GM23338 (cell line): ENCODE measurements at regions not wholly inside any gene's neighbourhood (a gene's known extent, or its start where the extent isn't known, plus 50 kb on each side); places are given as distances from the start of the nearest gene placed in this dataset.

Experiments
- ATAC-seq: fragments of 200-7000 bp; cut with Tn5 transposase; 3 replicates; pipeline ENCODE4 v1.9.1; 2020
- DNase-seq: peaks from one replicate; pipeline ENCODE4 v3.0.0-alpha.2; 2015; ENCODE audit warnings: low spot score
- H2AFZ ChIP-seq: fragments of 200-600 bp; sonication (generic); 2 replicates; pipeline ENCODE4 v1.8.0; 2016; ENCODE audit warnings: antibody characterized with exemption, mild to moderate bottlenecking, moderate library complexity
- H3F3A ChIP-seq: fragments of 200-600 bp; sonication (generic); replicated peaks from 2 replicates; pipeline ENCODE4 v1.8.0; 2017; ENCODE audit warnings: antibody characterized with exemption, mixed run types, low read depth
- H3K27ac ChIP-seq: fragments of 200-600 bp; sonication (generic); 2 replicates; pipeline ENCODE4 v1.6.1; 2016; ENCODE audit warnings: low read depth
- H3K27me3 ChIP-seq: fragments of 200-600 bp; sonication (generic); 2 replicates; pipeline ENCODE4 v1.8.0; 2016; ENCODE audit warnings: mild to moderate bottlenecking, mixed run types, moderate library complexity; ENCODE audit not compliant: insufficient read depth
- H3K36me3 ChIP-seq: fragments of 200-600 bp; sonication (generic); 2 replicates; pipeline ENCODE4 v1.8.0; 2016; ENCODE audit warnings: mild to moderate bottlenecking; ENCODE audit not compliant: insufficient read depth
- H3K4me1 ChIP-seq: fragments of 200-600 bp; sonication (generic); 2 replicates; pipeline ENCODE4 v1.8.0; 2016; ENCODE audit warnings: mild to moderate bottlenecking, moderate library complexity; ENCODE audit not compliant: insufficient read depth
- H3K4me2 ChIP-seq: fragments of 200-600 bp; sonication (generic); 2 replicates; pipeline ENCODE4 v1.7.1; 2017; ENCODE audit warnings: mixed run types
- H3K4me3 ChIP-seq: fragments of 200-600 bp; sonication (generic); 2 replicates; pipeline ENCODE4 v1.6.1; 2016; ENCODE audit warnings: mixed run types
- H3K79me2 ChIP-seq: fragments of 200-600 bp; sonication (generic); replicated peaks from 2 replicates; pipeline ENCODE4 v1.8.0; 2017; ENCODE audit warnings: mild to moderate bottlenecking; ENCODE audit not compliant: insufficient read depth
- H3K9me2 ChIP-seq: fragments of 200-600 bp; sonication (generic); 2 replicates; pipeline ENCODE4 v1.8.0; 2017; ENCODE audit not compliant: insufficient read depth
- H4K20me1 ChIP-seq: fragments of 200-600 bp; sonication (generic); replicated peaks from 2 replicates; pipeline ENCODE4 v1.8.0; 2017; ENCODE audit warnings: mild to moderate bottlenecking; ENCODE audit not compliant: insufficient read depth
- H3K27ac Mint-ChIP-seq: 2 replicates; pipeline ENCODE4 v1.8.0; 2020; ENCODE audit warnings: inconsistent platforms, mild to moderate bottlenecking, moderate library complexity, mixed read lengths
- H3K27me3 Mint-ChIP-seq: 3 replicates; pipeline ENCODE4 v1.8.0; 2022; ENCODE audit warnings: low read depth, mild to moderate bottlenecking, moderate library complexity, mixed read lengths, inconsistent platforms; ENCODE audit not compliant: insufficient read depth, poor library complexity
- H3K36me3 Mint-ChIP-seq: 3 replicates; pipeline ENCODE4 v1.8.0; 2021; ENCODE audit warnings: low read depth, mild to moderate bottlenecking, inconsistent platforms, moderate library complexity, mixed read lengths
- H3K4me1 Mint-ChIP-seq: 3 replicates; pipeline ENCODE4 v1.8.0; 2020; ENCODE audit warnings: mild to moderate bottlenecking, inconsistent platforms, mixed read lengths
- H3K4me3 Mint-ChIP-seq: 3 replicates; pipeline ENCODE4 v1.8.0; 2021; ENCODE audit warnings: moderate library complexity, mild to moderate bottlenecking, inconsistent platforms, mixed read lengths
- H3K9me3 Mint-ChIP-seq: 3 replicates; pipeline ENCODE4 v1.8.0; 2020; ENCODE audit warnings: moderate library complexity, mild to moderate bottlenecking, inconsistent platforms, mixed read lengths
- CREB1 ChIP-seq: fragments of 250-450 bp; sonication (Bioruptor Pico); IDR thresholded peaks from 2 replicates; pipeline ENCODE4 v1.5.0; 2020; ENCODE audit warnings: low read depth, mild to moderate bottlenecking, moderate library complexity
- EZH2 ChIP-seq: fragments of 200-600 bp; sonication (generic); IDR thresholded peaks from one replicate; pipeline ENCODE4 v1.8.0; 2017; ENCODE audit warnings: antibody characterized with exemption, mild to moderate bottlenecking, low read depth; ENCODE audit not compliant: unreplicated experiment
- EZH2phosphoT487 ChIP-seq: fragments of 200-600 bp; sonication (generic); IDR thresholded peaks from one replicate; pipeline ENCODE4 v1.8.1; 2018; ENCODE audit warnings: antibody characterized with exemption; ENCODE audit not compliant: unreplicated experiment
- JUNB ChIP-seq: IDR thresholded peaks from one replicate; pipeline ENCODE4 v1.6.1; 2016; ENCODE audit warnings: antibody characterized with exemption; ENCODE audit not compliant: unreplicated experiment
- NANOG ChIP-seq: IDR thresholded peaks from 2 replicates; pipeline ENCODE4 v1.6.1; 2016; ENCODE audit warnings: antibody characterized with exemption, borderline replicate concordance
- POLR2AphosphoS5 ChIP-seq: IDR thresholded peaks from 2 replicates; pipeline ENCODE4 v1.6.1; 2016; ENCODE audit warnings: antibody characterized with exemption, low read depth
- STAT1 ChIP-seq: IDR thresholded peaks from one replicate; pipeline ENCODE4 v1.6.1; 2016; ENCODE audit warnings: antibody characterized with exemption; ENCODE audit not compliant: unreplicated experiment
- ZNF331 ChIP-seq: fragments of 250-450 bp; sonication (Bioruptor Pico); IDR thresholded peaks from 2 replicates; pipeline ENCODE4 v1.5.0; 2020; ENCODE audit warnings: low read depth, mild to moderate bottlenecking, moderate library complexity
- TF ChIP-seq, protein P1 (sequence below): fragments of 250-450 bp; sonication (Bioruptor Pico); IDR thresholded peaks from 2 replicates; pipeline ENCODE4 v1.5.0; 2020; ENCODE audit warnings: mild to moderate bottlenecking, moderate library complexity
- TF ChIP-seq, protein P2 (sequence below): IDR thresholded peaks from 2 replicates; pipeline ENCODE4 v1.6.1; 2016; ENCODE audit warnings: antibody characterized with exemption
- TF ChIP-seq, protein P3 (sequence below): IDR thresholded peaks from one replicate; pipeline ENCODE4 v1.6.1; 2018; ENCODE audit warnings: antibody characterized with exemption; ENCODE audit not compliant: unreplicated experiment

DNA sequence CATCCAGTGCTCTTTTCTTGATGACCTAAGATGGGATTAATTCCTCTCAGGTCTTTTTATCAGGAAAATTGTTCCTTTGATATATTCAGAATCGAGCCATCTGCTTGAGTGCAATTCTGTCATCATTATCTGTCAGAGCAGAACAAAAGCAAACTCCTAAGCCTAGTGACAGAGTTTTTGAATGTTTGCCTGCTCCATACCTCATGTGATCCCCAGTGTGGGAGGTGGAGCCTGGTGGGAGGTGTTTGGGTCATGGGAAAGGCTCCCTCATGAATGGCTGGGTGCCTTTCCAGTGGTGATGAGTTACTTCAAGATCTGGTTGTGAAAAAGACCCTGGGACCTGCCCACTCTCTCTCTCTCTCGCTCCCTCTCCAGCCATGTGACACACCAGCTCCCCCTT lies 628.2 kb downstream of the CDH11 start:
- no peaks in the 10 kb centered on the region for H3K9me3 Mint-ChIP-seq

DNA sequence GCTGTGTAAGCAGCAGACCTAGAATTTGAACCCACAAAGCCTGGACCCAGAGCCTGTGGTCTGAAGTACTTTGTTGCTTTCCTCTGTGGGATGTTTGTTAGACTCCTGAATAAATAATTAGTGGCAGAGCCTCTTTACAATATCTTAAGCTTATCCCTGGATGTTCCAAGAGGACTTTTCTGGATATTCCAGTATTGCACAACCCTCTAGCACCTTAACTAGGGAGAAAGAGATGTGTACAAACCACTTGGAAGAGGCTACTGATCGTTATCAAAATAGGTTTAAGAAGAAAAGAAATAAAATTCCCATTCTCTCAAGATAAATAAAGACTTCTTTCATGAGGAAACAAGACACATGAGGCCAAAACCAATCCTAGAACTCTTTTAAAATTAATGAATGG lies 632.4 kb downstream of the CDH11 start:
- H4K20me1 ChIP-seq, result no peaks in the 10 kb centered on the region
- H3K27me3 ChIP-seq, result no peaks in the 10 kb centered on the region
- no peaks in the 10 kb centered on the region for H3F3A ChIP-seq
- Mint-ChIP-seq H3K9me3 (no peaks in the 10 kb centered on the region), H3K27ac (no peak overlapping the region), H3K4me3 (no peak overlapping the region), H3K36me3 (no peaks in the 10 kb centered on the region), H3K27me3 (no peaks in the 10 kb centered on the region), H3K4me1 (no peaks in the 10 kb centered on the region)
- no peak overlapping the region for H3K27ac ChIP-seq
- H3K4me2 ChIP-seq, result no peak overlapping the region
- H2AFZ ChIP-seq, result no peak overlapping the region
- no peaks in the 10 kb centered on the region for H3K4me1 ChIP-seq
- DNase-seq, result no peak
- H3K36me3 ChIP-seq, result no peaks in the 10 kb centered on the region
- H3K79me2 ChIP-seq, result no peaks in the 10 kb centered on the region
- H3K9me2 ChIP-seq, result 0 out of 2 replicates have a peak, but pooled peaks cover 5% of the 10 kb centered on the region
- ATAC-seq, result no peak
- no peak overlapping the region for H3K4me3 ChIP-seq
- TF ChIP-seq STAT1, result no peak
- TF ChIP-seq, protein P1, sequence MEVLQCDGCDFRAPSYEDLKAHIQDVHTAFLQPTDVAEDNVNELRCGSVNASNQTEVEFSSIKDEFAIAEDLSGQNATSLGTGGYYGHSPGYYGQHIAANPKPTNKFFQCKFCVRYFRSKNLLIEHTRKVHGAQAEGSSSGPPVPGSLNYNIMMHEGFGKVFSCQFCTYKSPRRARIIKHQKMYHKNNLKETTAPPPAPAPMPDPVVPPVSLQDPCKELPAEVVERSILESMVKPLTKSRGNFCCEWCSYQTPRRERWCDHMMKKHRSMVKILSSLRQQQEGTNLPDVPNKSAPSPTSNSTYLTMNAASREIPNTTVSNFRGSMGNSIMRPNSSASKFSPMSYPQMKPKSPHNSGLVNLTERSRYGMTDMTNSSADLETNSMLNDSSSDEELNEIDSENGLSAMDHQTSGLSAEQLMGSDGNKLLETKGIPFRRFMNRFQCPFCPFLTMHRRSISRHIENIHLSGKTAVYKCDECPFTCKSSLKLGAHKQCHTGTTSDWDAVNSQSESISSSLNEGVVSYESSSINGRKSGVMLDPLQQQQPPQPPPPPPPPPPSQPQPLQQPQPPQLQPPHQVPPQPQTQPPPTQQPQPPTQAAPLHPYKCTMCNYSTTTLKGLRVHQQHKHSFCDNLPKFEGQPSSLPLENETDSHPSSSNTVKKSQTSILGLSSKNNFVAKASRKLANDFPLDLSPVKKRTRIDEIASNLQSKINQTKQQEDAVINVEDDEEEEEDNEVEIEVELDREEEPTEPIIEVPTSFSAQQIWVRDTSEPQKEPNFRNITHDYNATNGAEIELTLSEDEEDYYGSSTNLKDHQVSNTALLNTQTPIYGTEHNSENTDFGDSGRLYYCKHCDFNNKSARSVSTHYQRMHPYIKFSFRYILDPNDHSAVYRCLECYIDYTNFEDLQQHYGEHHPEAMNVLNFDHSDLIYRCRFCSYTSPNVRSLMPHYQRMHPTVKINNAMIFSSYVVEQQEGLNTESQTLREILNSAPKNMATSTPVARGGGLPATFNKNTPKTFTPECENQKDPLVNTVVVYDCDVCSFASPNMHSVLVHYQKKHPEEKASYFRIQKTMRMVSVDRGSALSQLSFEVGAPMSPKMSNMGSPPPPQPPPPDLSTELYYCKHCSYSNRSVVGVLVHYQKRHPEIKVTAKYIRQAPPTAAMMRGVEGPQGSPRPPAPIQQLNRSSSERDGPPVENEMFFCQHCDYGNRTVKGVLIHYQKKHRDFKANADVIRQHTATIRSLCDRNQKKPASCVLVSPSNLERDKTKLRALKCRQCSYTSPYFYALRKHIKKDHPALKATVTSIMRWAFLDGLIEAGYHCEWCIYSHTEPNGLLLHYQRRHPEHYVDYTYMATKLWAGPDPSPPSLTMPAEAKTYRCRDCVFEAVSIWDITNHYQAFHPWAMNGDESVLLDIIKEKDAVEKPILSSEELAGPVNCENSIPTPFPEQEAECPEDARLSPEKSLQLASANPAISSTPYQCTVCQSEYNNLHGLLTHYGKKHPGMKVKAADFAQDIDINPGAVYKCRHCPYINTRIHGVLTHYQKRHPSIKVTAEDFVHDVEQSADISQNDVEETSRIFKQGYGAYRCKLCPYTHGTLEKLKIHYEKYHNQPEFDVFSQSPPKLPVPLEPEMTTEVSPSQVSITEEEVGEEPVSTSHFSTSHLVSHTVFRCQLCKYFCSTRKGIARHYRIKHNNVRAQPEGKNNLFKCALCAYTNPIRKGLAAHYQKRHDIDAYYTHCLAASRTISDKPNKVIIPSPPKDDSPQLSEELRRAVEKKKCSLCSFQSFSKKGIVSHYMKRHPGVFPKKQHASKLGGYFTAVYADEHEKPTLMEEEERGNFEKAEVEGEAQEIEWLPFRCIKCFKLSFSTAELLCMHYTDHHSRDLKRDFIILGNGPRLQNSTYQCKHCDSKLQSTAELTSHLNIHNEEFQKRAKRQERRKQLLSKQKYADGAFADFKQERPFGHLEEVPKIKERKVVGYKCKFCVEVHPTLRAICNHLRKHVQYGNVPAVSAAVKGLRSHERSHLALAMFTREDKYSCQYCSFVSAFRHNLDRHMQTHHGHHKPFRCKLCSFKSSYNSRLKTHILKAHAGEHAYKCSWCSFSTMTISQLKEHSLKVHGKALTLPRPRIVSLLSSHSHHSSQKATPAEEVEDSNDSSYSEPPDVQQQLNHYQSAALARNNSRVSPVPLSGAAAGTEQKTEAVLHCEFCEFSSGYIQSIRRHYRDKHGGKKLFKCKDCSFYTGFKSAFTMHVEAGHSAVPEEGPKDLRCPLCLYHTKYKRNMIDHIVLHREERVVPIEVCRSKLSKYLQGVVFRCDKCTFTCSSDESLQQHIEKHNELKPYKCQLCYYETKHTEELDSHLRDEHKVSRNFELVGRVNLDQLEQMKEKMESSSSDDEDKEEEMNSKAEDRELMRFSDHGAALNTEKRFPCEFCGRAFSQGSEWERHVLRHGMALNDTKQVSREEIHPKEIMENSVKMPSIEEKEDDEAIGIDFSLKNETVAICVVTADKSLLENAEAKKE, result no peak

More for the DNA sequence above, 628.2 kb downstream of the CDH11 start:
- no peaks in the 10 kb centered on the region for H3K27me3 ChIP-seq
- H4K20me1 ChIP-seq, result no peaks in the 10 kb centered on the region
- no peaks in the 10 kb centered on the region for H3F3A ChIP-seq
- no peak for ATAC-seq
- H3K79me2 ChIP-seq, result no peaks in the 10 kb centered on the region
- H3K4me3 ChIP-seq, result no peak overlapping the region
- H3K9me2 ChIP-seq, result 0 out of 2 replicates have a peak, but pooled peaks cover 5% of the 10 kb centered on the region
- Mint-ChIP-seq H3K27ac (no peak overlapping the region), H3K4me3 (no peak overlapping the region), H3K27me3 (no peaks in the 10 kb centered on the region), H3K36me3 (no peaks in the 10 kb centered on the region), H3K4me1 (no peaks in the 10 kb centered on the region)
- H2AFZ ChIP-seq, result peak overlapping the region; percentile 52; the same call in 1 of the 2 replicates
- H3K4me2 ChIP-seq, result no peak overlapping the region
- DNase-seq, result no peak
- no peak overlapping the region for H3K27ac ChIP-seq
- no peaks in the 10 kb centered on the region for H3K36me3 ChIP-seq
- H3K4me1 ChIP-seq, result no peaks in the 10 kb centered on the region
- TF ChIP-seq ZNF331 (CRISPR knock-in tag) (no peak), CREB1 (CRISPR knock-in tag) (no peak), STAT1 (no peak), JUNB (no peak), POLR2AphosphoS5 (no peak), EZH2 (no peak), NANOG (no peak), EZH2phosphoT487 (no peak)
- TF ChIP-seq, protein P2, sequence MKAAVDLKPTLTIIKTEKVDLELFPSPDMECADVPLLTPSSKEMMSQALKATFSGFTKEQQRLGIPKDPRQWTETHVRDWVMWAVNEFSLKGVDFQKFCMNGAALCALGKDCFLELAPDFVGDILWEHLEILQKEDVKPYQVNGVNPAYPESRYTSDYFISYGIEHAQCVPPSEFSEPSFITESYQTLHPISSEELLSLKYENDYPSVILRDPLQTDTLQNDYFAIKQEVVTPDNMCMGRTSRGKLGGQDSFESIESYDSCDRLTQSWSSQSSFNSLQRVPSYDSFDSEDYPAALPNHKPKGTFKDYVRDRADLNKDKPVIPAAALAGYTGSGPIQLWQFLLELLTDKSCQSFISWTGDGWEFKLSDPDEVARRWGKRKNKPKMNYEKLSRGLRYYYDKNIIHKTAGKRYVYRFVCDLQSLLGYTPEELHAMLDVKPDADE, result no peak
- TF ChIP-seq, protein P3, sequence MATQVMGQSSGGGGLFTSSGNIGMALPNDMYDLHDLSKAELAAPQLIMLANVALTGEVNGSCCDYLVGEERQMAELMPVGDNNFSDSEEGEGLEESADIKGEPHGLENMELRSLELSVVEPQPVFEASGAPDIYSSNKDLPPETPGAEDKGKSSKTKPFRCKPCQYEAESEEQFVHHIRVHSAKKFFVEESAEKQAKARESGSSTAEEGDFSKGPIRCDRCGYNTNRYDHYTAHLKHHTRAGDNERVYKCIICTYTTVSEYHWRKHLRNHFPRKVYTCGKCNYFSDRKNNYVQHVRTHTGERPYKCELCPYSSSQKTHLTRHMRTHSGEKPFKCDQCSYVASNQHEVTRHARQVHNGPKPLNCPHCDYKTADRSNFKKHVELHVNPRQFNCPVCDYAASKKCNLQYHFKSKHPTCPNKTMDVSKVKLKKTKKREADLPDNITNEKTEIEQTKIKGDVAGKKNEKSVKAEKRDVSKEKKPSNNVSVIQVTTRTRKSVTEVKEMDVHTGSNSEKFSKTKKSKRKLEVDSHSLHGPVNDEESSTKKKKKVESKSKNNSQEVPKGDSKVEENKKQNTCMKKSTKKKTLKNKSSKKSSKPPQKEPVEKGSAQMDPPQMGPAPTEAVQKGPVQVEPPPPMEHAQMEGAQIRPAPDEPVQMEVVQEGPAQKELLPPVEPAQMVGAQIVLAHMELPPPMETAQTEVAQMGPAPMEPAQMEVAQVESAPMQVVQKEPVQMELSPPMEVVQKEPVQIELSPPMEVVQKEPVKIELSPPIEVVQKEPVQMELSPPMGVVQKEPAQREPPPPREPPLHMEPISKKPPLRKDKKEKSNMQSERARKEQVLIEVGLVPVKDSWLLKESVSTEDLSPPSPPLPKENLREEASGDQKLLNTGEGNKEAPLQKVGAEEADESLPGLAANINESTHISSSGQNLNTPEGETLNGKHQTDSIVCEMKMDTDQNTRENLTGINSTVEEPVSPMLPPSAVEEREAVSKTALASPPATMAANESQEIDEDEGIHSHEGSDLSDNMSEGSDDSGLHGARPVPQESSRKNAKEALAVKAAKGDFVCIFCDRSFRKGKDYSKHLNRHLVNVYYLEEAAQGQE, result no peak
